Thoracic aorta (tissue), 2 donors: ENCODE measurements at regions not wholly inside any gene's neighbourhood (a gene's known extent, or its start where the extent isn't known, plus 50 kb on each side); places are given as distances from the start of the nearest gene placed in this dataset.

Source experiments
- ATAC-seq: fragments of 150-250 bp; one replicate; pipeline ENCODE4 v1.8.0; 2017; ENCODE audit warnings: low read depth; ENCODE audit not compliant: insufficient number of reproducible peaks, low FRiP score
- DNase-seq: peaks from one replicate; pipeline ENCODE4 v3.0.0-alpha.2; 2020; ENCODE audit warnings: low spot score
- H3K27ac ChIP-seq, 2 donors: fragments of 200-600 bp; sonication (generic); 1 replicate in 1 of 2; 2 replicates in 1 of 2; pipeline ENCODE4 v1.5.1; 2016; ENCODE audit warnings: mild to moderate bottlenecking in 2 of 2, moderate library complexity in 2 of 2
- H3K27me3 ChIP-seq: fragments of 200-600 bp; sonication (generic); replicated peaks from 2 replicates; pipeline ENCODE4 v1.6.0; 2016; ENCODE audit warnings: mild to moderate bottlenecking; ENCODE audit not compliant: insufficient read depth
- H3K36me3 ChIP-seq: fragments of 200-600 bp; sonication (generic); one replicate; pipeline ENCODE4 v1.5.1; 2016
- H3K4me1 ChIP-seq, 2 donors: fragments of 200-600 bp; sonication (generic); 1 replicate in 1 of 2; 2 replicates in 1 of 2; pipeline versions ENCODE4 v1.5.1 to v1.6.0; 2016; ENCODE audit warnings: low read depth in 2 of 2, mild to moderate bottlenecking in 1 of 2; ENCODE audit not compliant: control insufficient read depth in 1 of 2
- H3K4me3 ChIP-seq: fragments of 200-600 bp; sonication (generic); 2 replicates; pipeline ENCODE4 v1.5.1; 2016; ENCODE audit warnings: mild to moderate bottlenecking
- H3K9me3 ChIP-seq: fragments of 200-600 bp; sonication (generic); 2 replicates; pipeline ENCODE4 v1.5.1; 2016
- CTCF ChIP-seq: fragments of 200-600 bp; sonication (generic); IDR thresholded peaks from one replicate; pipeline ENCODE4 v1.5.1; 2019; ENCODE audit warnings: antibody characterized with exemption

GRCh38 chr6:45736134-45736533 lies 279.5 kb downstream of the CLIC5 start:
- ATAC-seq (no peak), DNase-seq (no peak)
- H3K4me1 ChIP-seq = no peaks in the 10 kb centered on the region
- H3K36me3 ChIP-seq = no peaks in the 10 kb centered on the region
- H3K27ac ChIP-seq = no peak overlapping the region
- H3K4me3 ChIP-seq = no peak overlapping the region
- no peaks in the 10 kb centered on the region for H3K27me3 ChIP-seq
- no peak for TF ChIP-seq CTCF
- no peaks in the 10 kb centered on the region for H3K9me3 ChIP-seq

- no peak overlapping the region for H3K27ac ChIP-seq
- H3K36me3 ChIP-seq = no peaks in the 10 kb centered on the region
- no peak for TF ChIP-seq CTCF
- no peak overlapping the region for H3K4me3 ChIP-seq
- no peak for DNase-seq
- ATAC-seq = no peak
- no peaks in the 10 kb centered on the region for H3K9me3 ChIP-seq
- no peaks in the 10 kb centered on the region for H3K27me3 ChIP-seq
- no peaks in the 10 kb centered on the region for H3K4me1 ChIP-seq
These were observed 282.9 kb downstream of the CLIC5 start for GRCh38 chr6:45732731-45733130.

GRCh38 chr6:45730232-45730631 lies 285.4 kb downstream of the CLIC5 start:
- Histone ChIP-seq H3K27ac (no peak overlapping the region), H3K27me3 (no peaks in the 10 kb centered on the region), H3K9me3 (no peaks in the 10 kb centered on the region), H3K4me1 (no peaks in the 10 kb centered on the region), H3K36me3 (no peaks in the 10 kb centered on the region), H3K4me3 (no peak overlapping the region)
- no peak for TF ChIP-seq CTCF
- DNase-seq = no peak
- ATAC-seq = no peak

- H3K9me3 ChIP-seq = no peaks in the 10 kb centered on the region
- H3K4me1 ChIP-seq = no peaks in the 10 kb centered on the region
- TF ChIP-seq CTCF = no peak
- DNase-seq (no peak), ATAC-seq (no peak)
- H3K4me3 ChIP-seq = no peak overlapping the region
- no peak overlapping the region for H3K27ac ChIP-seq
- no peaks in the 10 kb centered on the region for H3K27me3 ChIP-seq
- no peaks in the 10 kb centered on the region for H3K36me3 ChIP-seq
These were observed 287.0 kb downstream of the CLIC5 start for GRCh38 chr6:45728674-45729073.

- TF ChIP-seq CTCF = no peak
- H3K27me3 ChIP-seq = no peaks in the 10 kb centered on the region
These were observed 287.7 kb downstream of the CLIC5 start for GRCh38 chr6:45727819-45728449.

More at GRCh38 chr6:45727819-45728449, 287.7 kb downstream of the CLIC5 start:
- ATAC-seq (no peak), DNase-seq (no peak)
- Histone ChIP-seq H3K4me3 (no peak overlapping the region), H3K36me3 (no peaks in the 10 kb centered on the region), H3K9me3 (peaks cover 3% of the 10 kb centered on the region), H3K27ac (no peak overlapping the region), H3K4me1 (no peaks in the 10 kb centered on the region)
